GM18909 (cell line): ENCODE measurements at regions not wholly inside any gene's neighbourhood (a gene's known extent, or its start where the extent isn't known, plus 50 kb on each side); places are given as distances from the start of the nearest gene placed in this dataset.

Experiments
- ATAC-seq: cut with Tn5 transposase; IDR thresholded peaks from one replicate; pipeline ENCODE4 v1.9.1; 2021; ENCODE audit warnings: mild to moderate bottlenecking; ENCODE audit not compliant: unreplicated experiment, poor library complexity

- ATAC-seq, result no peak
Measured at GRCh38 chr5:114686356-114686755, 324.5 kb downstream of the KCNN2 start.

- ATAC-seq, result no peak
Measured at GRCh38 chr5:114678778-114679177, 316.9 kb downstream of the KCNN2 start.

GRCh38 chr5:114665551-114665950 is 303.7 kb downstream of the KCNN2 start:
- ATAC-seq, result no peak

- ATAC-seq, result no peak
Measured at GRCh38 chr5:114660791-114661190, 298.9 kb downstream of the KCNN2 start.

GRCh38 chr5:114658194-114658593 is 296.3 kb downstream of the KCNN2 start:
- ATAC-seq, result no peak

GRCh38 chr5:114657342-114658130 is 295.7 kb downstream of the KCNN2 start:
- no peak for ATAC-seq

GRCh38 chr5:114649878-114650277 is 288.0 kb downstream of the KCNN2 start:
- no peak for ATAC-seq

- ATAC-seq, result no peak
Measured at GRCh38 chr5:114648940-114649339, 287.1 kb downstream of the KCNN2 start.

- no peak for ATAC-seq
Measured at GRCh38 chr5:114644576-114644975, 282.7 kb downstream of the KCNN2 start.

GRCh38 chr5:114636271-114636670 is 274.4 kb downstream of the KCNN2 start:
- no peak for ATAC-seq

GRCh38 chr5:114634967-114635901 is 273.4 kb downstream of the KCNN2 start:
- ATAC-seq, result no peak

- ATAC-seq, result no peak
Measured at GRCh38 chr5:114634517-114634916, 272.6 kb downstream of the KCNN2 start.

GRCh38 chr5:114612406-114612805 is 250.5 kb downstream of the KCNN2 start:
- no peak for ATAC-seq

GRCh38 chr5:114581136-114581535 is 219.3 kb downstream of the KCNN2 start:
- no peak for ATAC-seq

- ATAC-seq, result no peak
Measured at GRCh38 chr5:114565871-114566270, 204.0 kb downstream of the KCNN2 start.

- no peak for ATAC-seq
Measured at GRCh38 chr5:114565139-114565538, 203.3 kb downstream of the KCNN2 start.

- ATAC-seq, result no peak
Measured at GRCh38 chr5:114561415-114561814, 199.5 kb downstream of the KCNN2 start.
